Fibroblast of lung (primary cell): ENCODE measurements at regions not wholly inside any gene's neighbourhood (a gene's known extent, or its start where the extent isn't known, plus 50 kb on each side); places are given as distances from the start of the nearest gene placed in this dataset.

Source experiments
- CTCF ChIP-seq, 2 donors: IDR thresholded peaks in 1 of 2; conservative IDR thresholded peaks in 1 of 2; 1 replicate in 1 of 2; 2 replicates in 1 of 2; pipeline ENCODE4 v1.5.1; 2011 to 2012; ENCODE audit warnings: low read length in 2 of 2, control low read depth in 1 of 2, inconsistent platforms in 1 of 2, low read depth in 1 of 2, mild to moderate bottlenecking in 1 of 2
- EZH2 ChIP-seq: IDR thresholded peaks from 2 replicates; pipeline ENCODE4 v1.5.1; 2012; ENCODE audit warnings: low read length, control low read depth, mild to moderate bottlenecking; ENCODE audit errors: missing control alignments

- TF ChIP-seq CTCF (conservative IDR thresholded peaks at IDR 0.05 in 1 of 2, IDR thresholded peaks at IDR 0.05 in 1 of 2; ENCODE audit: low read depth in 1 of 2, low read length in 2 of 2): no peak
- no peak for TF ChIP-seq EZH2
Observed at GRCh38 chr5:53407373-53407772, 73.1 kb upstream of the FST start.
